Endodermal cell (in vitro differentiated cells): ENCODE measurements at regions not wholly inside any gene's neighbourhood (a gene's known extent, or its start where the extent isn't known, plus 50 kb on each side); places are given as distances from the start of the nearest gene placed in this dataset.

Source experiments
- DNase-seq: peaks from one replicate; pipeline ENCODE4 v3.0.0-alpha.2; 2017
- H3K27ac ChIP-seq: 2 replicates; pipeline ENCODE4 v1.5.1; 2013; ENCODE audit warnings: mild to moderate bottlenecking, low read depth, low read length, moderate library complexity
- H3K27me3 ChIP-seq: 2 replicates; pipeline ENCODE4 v1.6.1; 2013; ENCODE audit warnings: mild to moderate bottlenecking, low read length, moderate library complexity; ENCODE audit not compliant: insufficient read depth, control insufficient read depth, poor library complexity, severe bottlenecking
- H3K36me3 ChIP-seq: 2 replicates; pipeline ENCODE4 v1.7.0; 2013; ENCODE audit warnings: mild to moderate bottlenecking, low read length, moderate library complexity; ENCODE audit not compliant: control insufficient read depth, insufficient read depth
- H3K4me1 ChIP-seq: one replicate; pipeline ENCODE4 v1.7.0; 2013; ENCODE audit warnings: low read length; ENCODE audit not compliant: control insufficient read depth, insufficient read depth
- H3K4me3 ChIP-seq: 2 replicates; pipeline ENCODE4 v1.5.1; 2013; ENCODE audit warnings: mild to moderate bottlenecking, low read length, moderate library complexity
- H3K9ac ChIP-seq: 2 replicates; pipeline ENCODE4 v1.6.1; 2013; ENCODE audit warnings: mild to moderate bottlenecking, low read length, moderate library complexity; ENCODE audit not compliant: poor library complexity, severe bottlenecking; ENCODE audit errors: extremely low read depth
- H3K9me3 ChIP-seq: 2 replicates; pipeline ENCODE4 v1.6.1; 2013; ENCODE audit warnings: mild to moderate bottlenecking, low read length, moderate library complexity; ENCODE audit not compliant: control insufficient read depth
- H3K27ac Mint-ChIP-seq: 2 replicates; pipeline ENCODE4 v1.8.0; 2020; ENCODE audit warnings: mixed read lengths
- H3K27me3 Mint-ChIP-seq: 2 replicates; pipeline ENCODE4 v1.8.0; 2021; ENCODE audit warnings: mild to moderate bottlenecking, mixed read lengths; ENCODE audit not compliant: insufficient read depth
- H3K36me3 Mint-ChIP-seq: 2 replicates; pipeline ENCODE4 v1.8.0; 2020; ENCODE audit warnings: low read depth, mixed read lengths
- H3K4me1 Mint-ChIP-seq: 2 replicates; pipeline ENCODE4 v1.8.0; 2020; ENCODE audit warnings: mixed read lengths
- H3K4me3 Mint-ChIP-seq: 2 replicates; pipeline ENCODE4 v1.8.0; 2020; ENCODE audit warnings: mild to moderate bottlenecking, moderate library complexity, mixed read lengths
- H3K9me3 Mint-ChIP-seq: 2 replicates; pipeline ENCODE4 v1.8.0; 2020; ENCODE audit warnings: mild to moderate bottlenecking, mixed read lengths
- CTCF ChIP-seq: fragments of 200-600 bp; sonication (generic); conservative IDR thresholded peaks from 2 replicates; pipeline ENCODE4 v1.5.0; 2021; ENCODE audit warnings: antibody characterized with exemption, mild to moderate bottlenecking
- WGBS, 2 experiments: methylation state at CpG; one replicate each; pipeline versions ENCODE4 v1.1.5 to v1.1.7; 2013; ENCODE audit warnings: missing lambda C conversion rate in 2 of 2, mixed read lengths in 1 of 2; ENCODE audit not compliant: insufficient coverage in 1 of 2, insufficient read length in 1 of 2; 5-methylcytosine and 5-hydroxymethylcytosine counted together

GRCh38 chr16:64736857-64737256 lies 385.0 kb downstream of the CDH11 start:
- no peaks in the 10 kb centered on the region for H3K9me3 ChIP-seq
- H3K4me1 Mint-ChIP-seq = no peaks in the 10 kb centered on the region
- no peaks in the 10 kb centered on the region for H3K27me3 ChIP-seq
- DNase-seq = no peak
- H3K4me1 ChIP-seq = no peaks in the 10 kb centered on the region
- H3K36me3 Mint-ChIP-seq = no peaks in the 10 kb centered on the region
- H3K4me3 ChIP-seq = no peak overlapping the region
- H3K36me3 ChIP-seq = no peaks in the 10 kb centered on the region
- no peak overlapping the region for H3K4me3 Mint-ChIP-seq
- WGBS, 2 experiments = 85 to 100% methylated on average over 2 of the region's 2 CpGs
- H3K27me3 Mint-ChIP-seq = no peaks in the 10 kb centered on the region
- no peaks in the 10 kb centered on the region for H3K9me3 Mint-ChIP-seq
- no peak overlapping the region for H3K27ac Mint-ChIP-seq
- no peak overlapping the region for H3K9ac ChIP-seq
- TF ChIP-seq CTCF = no peak
- H3K27ac ChIP-seq = no peak overlapping the region

DNA sequence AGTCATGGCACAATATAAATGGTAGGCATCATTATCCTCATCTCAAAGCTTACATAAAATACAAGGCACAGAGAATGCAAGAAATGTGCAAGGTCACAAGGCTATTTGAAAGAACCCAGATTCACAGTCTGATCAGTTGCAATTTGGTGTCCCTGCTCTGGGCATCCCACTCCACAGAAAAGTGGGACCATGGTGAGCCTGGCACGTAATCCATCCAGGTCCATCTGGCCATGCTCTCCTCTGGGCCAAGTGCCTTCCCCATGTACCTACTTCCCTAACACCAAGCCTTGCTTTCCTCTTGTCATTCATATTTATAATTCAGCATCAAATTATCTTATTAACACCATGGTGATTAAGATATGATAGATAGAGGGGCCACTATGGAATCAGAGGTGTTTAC lies 390.0 kb downstream of the CDH11 start:
- no peak for TF ChIP-seq CTCF
- Mint-ChIP-seq H3K27me3 (no peaks in the 10 kb centered on the region), H3K27ac (no peak overlapping the region), H3K4me3 (no peak overlapping the region), H3K9me3 (no peaks in the 10 kb centered on the region), H3K4me1 (no peaks in the 10 kb centered on the region), H3K36me3 (no peaks in the 10 kb centered on the region)
- Histone ChIP-seq H3K9me3 (no peaks in the 10 kb centered on the region), H3K4me3 (no peak overlapping the region), H3K36me3 (no peaks in the 10 kb centered on the region), H3K4me1 (no peaks in the 10 kb centered on the region), H3K27me3 (no peaks in the 10 kb centered on the region), H3K27ac (no peak overlapping the region), H3K9ac (no peak overlapping the region)
- DNase-seq = no peak
- 100% methylated on average over 1 of the region's 1 CpG for WGBS, 2 experiments

GRCh38 chr16:64730261-64730660 lies 391.6 kb downstream of the CDH11 start:
- no peaks in the 10 kb centered on the region for H3K36me3 Mint-ChIP-seq

More at GRCh38 chr16:64730261-64730660, 391.6 kb downstream of the CDH11 start:
- no peak overlapping the region for H3K4me3 Mint-ChIP-seq
- H3K27me3 ChIP-seq = no peaks in the 10 kb centered on the region
- H3K9me3 Mint-ChIP-seq = no peaks in the 10 kb centered on the region
- no peaks in the 10 kb centered on the region for H3K4me1 Mint-ChIP-seq
- H3K27me3 Mint-ChIP-seq = no peaks in the 10 kb centered on the region
- no peaks in the 10 kb centered on the region for H3K9me3 ChIP-seq
- DNase-seq = no peak
- H3K36me3 ChIP-seq = no peaks in the 10 kb centered on the region
- WGBS, 2 experiments = 96% methylated on average over 2 of the region's 2 CpGs; no CpG with 5 or more reads in 1 of the 2 experiments
- H3K4me1 ChIP-seq = no peaks in the 10 kb centered on the region
- H3K9ac ChIP-seq = no peak overlapping the region
- H3K27ac ChIP-seq = no peak overlapping the region
- no peak for TF ChIP-seq CTCF
- H3K4me3 ChIP-seq = no peak overlapping the region
- no peak overlapping the region for H3K27ac Mint-ChIP-seq
